Forelimb muscle (tissue), 1 donor: ENCODE measurements at regions not wholly inside any gene's neighbourhood (a gene's known extent, or its start where the extent isn't known, plus 50 kb on each side); places are given as distances from the start of the nearest gene placed in this dataset.
A peak's percentile ranks its signal among the peaks of the same experiment; 100 is the strongest.
"Not testable (repeated sequence)": the region's sequence is repeated elsewhere in the genome, so short reads cannot be mapped to it uniquely, and the experiment has no call there.

ENCODE experiments used
- DNase-seq: peaks from one replicate; pipeline ENCODE4 v3.0.0-alpha.2; 2013; ENCODE audit warnings: low read depth

- no peak for DNase-seq
Measured at GRCh38 chr6:157727629-157728182, 95.3 kb upstream of the SNX9 start.

GRCh38 chr6:157728183-157728881, 94.7 kb upstream of the SNX9 start:
- no peak for DNase-seq

GRCh38 chr6:157731221-157731620, 91.8 kb upstream of the SNX9 start:
- no peak for DNase-seq

- DNase-seq: no peak
Measured at GRCh38 chr6:157732007-157732406, 91.0 kb upstream of the SNX9 start.

GRCh38 chr6:157732416-157733161, 90.5 kb upstream of the SNX9 start:
- DNase-seq: no peak

- not testable (repeated sequence) for DNase-seq
Measured at GRCh38 chr6:157736555-157736954, 86.5 kb upstream of the SNX9 start.

- DNase-seq: no peak
Measured at GRCh38 chr6:157741321-157741947, 81.6 kb upstream of the SNX9 start.

GRCh38 chr6:157741948-157742556, 81.0 kb upstream of the SNX9 start:
- DNase-seq: peak; percentile 62

- no peak for DNase-seq
Measured at GRCh38 chr6:157744102-157744601, 78.9 kb upstream of the SNX9 start.

GRCh38 chr6:157746897-157747296, 76.1 kb upstream of the SNX9 start:
- no peak for DNase-seq

- no peak for DNase-seq
Measured at GRCh38 chr6:157747370-157747769, 75.7 kb upstream of the SNX9 start.

- no peak for DNase-seq
Measured at GRCh38 chr6:157748839-157749571, 74.0 kb upstream of the SNX9 start.

- DNase-seq: not testable (repeated sequence)
Measured at GRCh38 chr6:157750973-157751372, 72.1 kb upstream of the SNX9 start.

GRCh38 chr6:157751547-157752200, 71.4 kb upstream of the SNX9 start:
- DNase-seq: no peak

- not testable (repeated sequence) for DNase-seq
Measured at GRCh38 chr6:157752879-157753278, 70.2 kb upstream of the SNX9 start.

- no peak for DNase-seq
Measured at GRCh38 chr6:157753291-157753690, 69.8 kb upstream of the SNX9 start.

- not testable (repeated sequence) for DNase-seq
Measured at GRCh38 chr6:157753801-157754200, 69.2 kb upstream of the SNX9 start.

- no peak for DNase-seq
Measured at GRCh38 chr6:157754351-157754750, 68.7 kb upstream of the SNX9 start.

GRCh38 chr6:157755032-157755745, 67.9 kb upstream of the SNX9 start:
- DNase-seq: no peak
